VCaP (cell line): ENCODE measurements at regions not wholly inside any gene's neighbourhood (a gene's known extent, or its start where the extent isn't known, plus 50 kb on each side); places are given as distances from the start of the nearest gene placed in this dataset.

ENCODE experiments used
- H3K27ac ChIP-seq: fragments of 450-650 bp; 2 replicates; pipeline ENCODE4 v1.5.1; 2017
- TF ChIP-seq, protein P1 (sequence below): fragments of 450-650 bp; conservative IDR thresholded peaks from 2 replicates; pipeline ENCODE4 v1.5.1; 2017; ENCODE audit warnings: mild to moderate bottlenecking, moderate library complexity

DNA sequence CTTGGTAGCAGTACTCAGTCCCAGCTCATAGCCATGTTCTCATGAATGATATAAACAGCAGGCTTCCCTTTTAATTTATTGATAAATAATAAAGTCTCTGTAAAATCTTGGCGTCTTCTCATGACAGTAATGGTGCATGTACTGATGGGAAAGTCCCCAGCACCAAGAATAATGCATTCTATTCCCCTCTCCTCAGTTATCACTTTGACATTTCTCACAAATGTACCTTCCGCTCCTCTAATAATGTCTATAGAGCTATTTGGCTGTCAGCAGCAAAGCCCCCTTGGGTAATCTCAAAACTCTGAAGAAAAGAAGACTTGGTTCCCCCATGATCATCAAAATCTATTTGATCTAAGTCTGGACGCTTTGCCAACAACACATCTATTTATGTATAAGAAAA is 185.0 kb upstream of the SPTLC3 start:
- TF ChIP-seq, protein P1, sequence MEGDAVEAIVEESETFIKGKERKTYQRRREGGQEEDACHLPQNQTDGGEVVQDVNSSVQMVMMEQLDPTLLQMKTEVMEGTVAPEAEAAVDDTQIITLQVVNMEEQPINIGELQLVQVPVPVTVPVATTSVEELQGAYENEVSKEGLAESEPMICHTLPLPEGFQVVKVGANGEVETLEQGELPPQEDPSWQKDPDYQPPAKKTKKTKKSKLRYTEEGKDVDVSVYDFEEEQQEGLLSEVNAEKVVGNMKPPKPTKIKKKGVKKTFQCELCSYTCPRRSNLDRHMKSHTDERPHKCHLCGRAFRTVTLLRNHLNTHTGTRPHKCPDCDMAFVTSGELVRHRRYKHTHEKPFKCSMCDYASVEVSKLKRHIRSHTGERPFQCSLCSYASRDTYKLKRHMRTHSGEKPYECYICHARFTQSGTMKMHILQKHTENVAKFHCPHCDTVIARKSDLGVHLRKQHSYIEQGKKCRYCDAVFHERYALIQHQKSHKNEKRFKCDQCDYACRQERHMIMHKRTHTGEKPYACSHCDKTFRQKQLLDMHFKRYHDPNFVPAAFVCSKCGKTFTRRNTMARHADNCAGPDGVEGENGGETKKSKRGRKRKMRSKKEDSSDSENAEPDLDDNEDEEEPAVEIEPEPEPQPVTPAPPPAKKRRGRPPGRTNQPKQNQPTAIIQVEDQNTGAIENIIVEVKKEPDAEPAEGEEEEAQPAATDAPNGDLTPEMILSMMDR = no peak

DNA sequence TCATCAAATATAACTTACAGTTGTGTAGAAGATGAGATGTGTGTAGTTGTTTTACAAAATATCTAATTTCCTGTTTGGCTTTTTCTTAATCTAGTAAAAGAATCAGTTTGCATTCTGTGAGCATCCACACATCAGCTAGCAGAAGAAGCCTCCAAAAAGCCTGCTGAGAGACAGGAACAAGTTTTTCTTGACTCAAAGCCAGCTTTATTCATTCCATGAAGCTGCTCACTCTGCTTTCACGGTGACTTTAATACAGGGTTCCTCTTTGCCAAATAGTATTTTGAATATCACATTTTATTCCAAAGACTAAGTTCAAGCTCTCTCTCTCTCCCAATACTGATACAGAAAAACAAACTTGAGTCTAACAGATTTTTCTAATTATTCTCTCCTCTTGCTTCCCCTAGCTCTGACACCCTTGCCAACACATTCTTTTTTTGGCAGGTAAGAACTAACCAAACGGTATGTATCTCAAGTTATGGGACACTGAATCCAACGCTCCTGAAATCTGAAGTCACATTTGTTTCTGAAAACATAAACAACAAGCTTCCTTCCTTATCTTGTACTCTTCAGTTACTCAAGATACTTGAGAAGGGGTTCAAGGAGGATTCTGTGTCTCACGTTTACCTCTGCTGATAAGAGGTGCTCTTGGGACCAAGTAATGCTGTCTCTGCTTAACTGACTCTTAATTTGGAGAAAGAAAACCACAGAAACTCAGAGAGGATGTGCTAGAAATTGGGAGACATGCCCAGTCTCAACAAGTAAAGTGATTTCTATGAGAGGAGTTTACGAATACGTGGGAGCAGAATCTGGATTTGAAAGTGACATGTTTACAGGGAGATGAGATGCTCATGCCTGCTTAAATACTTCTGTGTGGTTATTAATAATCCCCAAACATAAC is 184.2 kb upstream of the SPTLC3 start:
- TF ChIP-seq, protein P1 = no peak
- no peak overlapping the region for H3K27ac ChIP-seq

More for the DNA sequence above, 185.0 kb upstream of the SPTLC3 start:
- H3K27ac ChIP-seq = no peak overlapping the region

DNA sequence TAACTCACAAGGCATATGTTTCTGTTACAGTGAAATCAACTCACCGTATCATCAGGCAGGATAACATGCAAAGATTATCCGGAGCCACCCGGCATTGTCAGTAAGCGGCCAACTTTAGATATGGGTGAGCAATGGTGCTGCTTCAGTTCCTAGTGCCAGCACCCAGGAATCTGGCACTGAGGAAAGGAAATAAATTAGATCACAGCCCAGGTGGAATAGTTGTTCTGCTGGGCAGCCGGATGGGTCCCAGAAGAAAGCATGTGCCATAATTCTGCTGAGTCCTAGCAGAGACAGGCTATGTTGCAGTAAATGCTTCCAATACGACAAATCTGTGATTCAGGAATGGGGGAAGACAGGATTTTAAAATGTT is 183.6 kb upstream of the SPTLC3 start:
- H3K27ac ChIP-seq = no peak overlapping the region

DNA sequence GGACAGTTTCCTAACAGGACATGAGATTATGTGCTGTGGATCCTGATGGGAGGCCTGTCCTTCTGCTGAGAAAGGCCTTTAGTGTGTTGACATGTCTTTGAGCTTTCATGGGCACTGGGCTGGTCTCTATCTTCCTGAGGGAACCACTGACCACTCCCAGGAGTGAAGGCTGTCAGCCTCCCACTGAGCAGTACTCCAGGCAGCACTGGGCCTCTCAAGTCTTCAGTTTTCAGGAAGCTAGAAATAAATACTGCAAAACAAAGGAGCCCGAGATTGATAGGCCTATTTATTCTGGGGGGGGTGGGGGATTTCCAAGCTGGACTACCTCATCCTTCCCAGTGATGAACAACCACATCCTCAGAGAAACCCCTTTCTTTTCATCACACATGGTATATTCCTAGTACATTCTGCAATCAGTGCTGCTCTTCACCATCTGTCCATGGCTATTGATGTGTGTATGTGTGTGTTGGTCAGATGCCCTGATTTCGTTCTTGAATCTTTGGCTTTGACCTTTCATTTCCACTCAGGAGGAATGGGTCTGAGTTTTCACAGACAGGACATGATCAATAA is 180.9 kb upstream of the SPTLC3 start:
- TF ChIP-seq, protein P1 = no peak
- no peak overlapping the region for H3K27ac ChIP-seq

More for the DNA sequence above, 183.6 kb upstream of the SPTLC3 start:
- TF ChIP-seq, protein P1 = no peak

DNA sequence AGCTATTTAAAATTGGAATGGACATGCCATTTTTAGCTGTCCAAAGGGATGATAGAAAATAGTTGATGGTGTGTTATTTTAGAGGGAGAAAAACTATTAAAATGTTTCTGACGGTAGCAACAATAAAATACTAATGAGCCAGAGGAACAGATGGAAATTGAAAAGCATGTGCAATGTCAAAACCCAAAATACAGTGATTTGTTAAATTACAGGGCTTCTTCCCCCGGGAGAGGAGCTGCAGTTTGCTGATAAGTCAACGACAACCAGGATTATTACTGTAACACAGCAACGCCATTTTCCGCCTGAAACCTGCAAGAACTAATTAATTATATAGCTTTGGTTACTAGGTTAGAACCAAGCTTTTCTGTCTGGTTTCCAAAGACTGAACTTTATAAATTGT is 179.6 kb upstream of the SPTLC3 start:
- TF ChIP-seq, protein P1 = no peak
- no peak overlapping the region for H3K27ac ChIP-seq

DNA sequence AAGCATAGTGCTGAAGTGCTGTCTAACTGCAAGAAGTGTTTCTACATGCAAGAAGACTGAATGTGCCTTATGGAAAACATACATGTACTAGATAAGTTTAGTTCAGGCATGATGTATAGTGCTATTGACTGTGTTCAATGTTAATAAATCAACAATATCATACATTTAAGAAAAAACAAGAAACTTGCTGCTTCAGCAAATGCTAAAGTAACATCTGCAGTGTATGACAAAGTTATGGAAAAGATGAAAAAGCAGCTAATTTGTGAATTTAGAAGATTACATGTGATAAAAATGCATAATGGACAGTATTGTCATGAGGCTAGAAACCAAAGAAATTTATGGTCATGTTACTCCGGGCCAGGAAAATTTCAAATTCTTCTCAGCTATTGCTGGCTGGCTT is 174.9 kb upstream of the SPTLC3 start:
- no peak overlapping the region for H3K27ac ChIP-seq
- TF ChIP-seq, protein P1 = no peak

DNA sequence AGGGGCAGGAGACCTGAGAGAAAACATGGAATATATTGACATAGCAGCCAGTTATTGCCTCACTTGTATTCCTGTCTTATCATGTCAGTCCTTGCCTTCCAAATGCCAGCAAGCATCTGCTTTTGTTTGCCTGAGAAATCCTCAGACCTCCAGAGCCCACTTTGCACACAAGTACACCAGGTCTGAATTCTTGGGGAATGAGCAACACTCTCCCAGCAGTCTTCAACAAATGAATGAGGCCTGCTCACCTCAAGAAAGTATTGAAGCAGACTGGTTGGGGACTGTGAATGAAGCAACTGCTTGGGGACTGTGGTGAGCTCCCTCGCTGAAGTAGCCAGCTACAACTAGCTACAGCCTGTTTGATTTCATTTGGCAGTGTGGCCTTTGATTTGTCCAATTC is 172.8 kb upstream of the SPTLC3 start:
- TF ChIP-seq, protein P1 = no peak

More for the DNA sequence above, 172.8 kb upstream of the SPTLC3 start:
- H3K27ac ChIP-seq = no peak overlapping the region
